H1 (cell line): ENCODE measurements at regions not wholly inside any gene's neighbourhood (a gene's known extent, or its start where the extent isn't known, plus 50 kb on each side); places are given as distances from the start of the nearest gene placed in this dataset.

ENCODE experiments used
- CBX8 ChIP-seq: fragments of 300-800, 300-1000 bp; sonication (generic); IDR thresholded peaks from 2 replicates; pipeline ENCODE4 v1.7.1; 2016; ENCODE audit warnings: low read depth, low read length, borderline replicate concordance
- CTCF ChIP-seq, 3 experiments: IDR thresholded peaks; 1 replicate in 2 of 3; 2 replicates in 1 of 3; pipeline versions ENCODE4 v1.5.1 to v1.6.1; 2011; ENCODE audit warnings: low read length in 3 of 3, mild to moderate bottlenecking in 3 of 3, inconsistent platforms in 2 of 3, low read depth in 1 of 3, moderate library complexity in 1 of 3; ENCODE audit not compliant: insufficient read depth in 1 of 3; ENCODE audit errors: control extremely low read depth in 1 of 3
- YY1 ChIP-seq: IDR thresholded peaks from 2 replicates; pipeline ENCODE4 v1.6.1; 2011; ENCODE audit warnings: low read depth, mild to moderate bottlenecking, low read length

GRCh38 chr2:177021706-177022343 lies 190.8 kb upstream of the HNRNPA3 start (continued):
- no peak for TF ChIP-seq CTCF (IDR thresholded peaks at IDR 0.05; ENCODE audit: control extremely low read depth in 1 of 3, insufficient read depth in 1 of 3, low read depth in 1 of 3, low read length in 3 of 3)
- no peak for TF ChIP-seq YY1
- TF ChIP-seq CBX8, result no peak
- TF ChIP-seq, all 59 proteins: peak for 0
